Gastroesophageal sphincter (tissue), 4 donors: ENCODE measurements at regions not wholly inside any gene's neighbourhood (a gene's known extent, or its start where the extent isn't known, plus 50 kb on each side); places are given as distances from the start of the nearest gene placed in this dataset.

Experiments used
- ATAC-seq: fragments of 150-250 bp; one replicate; pipeline ENCODE4 v1.9.1; 2016; ENCODE audit warnings: mild to moderate bottlenecking, moderate library complexity
- H3K27ac ChIP-seq, 4 donors: fragments of 200-600 bp; sonication (generic) in 3 of 4; 1 replicate in 3 of 4; 2 replicates in 1 of 4; pipeline ENCODE4 v1.5.1; 2016 to 2019
- H3K27me3 ChIP-seq: fragments of 200-600 bp; sonication (generic); one replicate; pipeline ENCODE4 v1.5.1; 2019
- H3K36me3 ChIP-seq, 2 donors: fragments of 200-600 bp; sonication (generic); one replicate each; pipeline ENCODE4 v1.5.1; 2019; ENCODE audit warnings: control low read depth in 1 of 2
- H3K4me1 ChIP-seq, 3 donors: fragments of 200-600 bp; sonication (generic); 1 replicate in 2 of 3; 2 replicates in 1 of 3; pipeline ENCODE4 v1.5.1; 2016 to 2019; ENCODE audit warnings: control low read depth in 2 of 3
- H3K4me3 ChIP-seq, 2 donors: fragments of 200-600 bp; sonication (generic); one replicate each; pipeline ENCODE4 v1.5.1; 2019; ENCODE audit warnings: mild to moderate bottlenecking in 1 of 2, moderate library complexity in 1 of 2
- H3K9me3 ChIP-seq, 3 donors: fragments of 200-600 bp; sonication (generic); one replicate each; pipeline ENCODE4 v1.5.1; 2017 to 2019; ENCODE audit warnings: control low read depth in 2 of 3
- EP300 ChIP-seq: sonication (generic); formaldehyde crosslinking; IDR thresholded peaks from one replicate; pipeline ENCODE4 v1.6.1; 2017; ENCODE audit warnings: antibody characterized with exemption, mild to moderate bottlenecking
- POLR2A ChIP-seq, 2 donors: fragments of 450-650 bp; IDR thresholded peaks; one replicate each; pipeline ENCODE4 v1.6.1; 2017; ENCODE audit warnings: antibody characterized with exemption in 2 of 2, mild to moderate bottlenecking in 2 of 2, moderate library complexity in 1 of 2
- POLR2AphosphoS5 ChIP-seq: sonication (generic); formaldehyde crosslinking; IDR thresholded peaks from one replicate; pipeline ENCODE4 v1.6.1; 2017; ENCODE audit warnings: antibody characterized with exemption
- WGBS, 2 donors: methylation state at CpG; one replicate each; pipeline ENCODE4 v1.1.5; 2018; ENCODE audit warnings: low coverage in 1 of 2; 5-methylcytosine and 5-hydroxymethylcytosine counted together
- TF ChIP-seq, protein P1 (sequence below), 4 experiments: fragments of 200-600 bp in 2 of 4; fragments of 450-650 bp in 2 of 4; sonication (generic) in 1 of 4; IDR thresholded peaks; one replicate each; pipeline ENCODE4 v1.5.1; 2017 to 2019; ENCODE audit warnings: antibody characterized with exemption in 4 of 4, mild to moderate bottlenecking in 2 of 4, moderate library complexity in 2 of 4

DNA sequence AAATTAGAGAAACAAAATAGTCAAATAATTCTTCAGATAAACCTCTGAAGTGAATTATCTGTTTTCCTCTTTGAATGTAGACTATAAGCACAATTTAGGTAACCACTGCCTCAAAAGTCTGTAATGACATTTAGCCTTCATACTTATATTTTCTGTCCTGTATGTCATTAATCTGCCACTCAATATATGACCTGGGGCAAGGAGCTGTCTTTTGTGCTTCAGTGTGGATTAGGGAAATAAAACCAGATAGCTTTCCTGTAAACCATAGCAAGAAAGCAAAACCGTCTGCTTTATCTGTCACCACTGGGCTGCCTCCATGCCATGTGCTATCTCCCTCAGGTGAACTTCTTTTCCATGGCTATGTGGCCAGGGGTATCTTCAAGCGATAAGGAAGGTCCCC is 606.6 kb upstream of the C9orf72 start:
- Histone ChIP-seq H3K36me3 (no peaks in the 10 kb centered on the region), H3K4me1 (no peaks in the 10 kb centered on the region), H3K27me3 (no peaks in the 10 kb centered on the region), H3K27ac (no peak overlapping the region), H3K4me3 (no peak overlapping the region), H3K9me3 (no peaks in the 10 kb centered on the region)
- no peak for ATAC-seq
- no peak for TF ChIP-seq POLR2A (IDR thresholded peaks at IDR 0.05)
- TF ChIP-seq EP300 = no peak
- TF ChIP-seq, protein P1, sequence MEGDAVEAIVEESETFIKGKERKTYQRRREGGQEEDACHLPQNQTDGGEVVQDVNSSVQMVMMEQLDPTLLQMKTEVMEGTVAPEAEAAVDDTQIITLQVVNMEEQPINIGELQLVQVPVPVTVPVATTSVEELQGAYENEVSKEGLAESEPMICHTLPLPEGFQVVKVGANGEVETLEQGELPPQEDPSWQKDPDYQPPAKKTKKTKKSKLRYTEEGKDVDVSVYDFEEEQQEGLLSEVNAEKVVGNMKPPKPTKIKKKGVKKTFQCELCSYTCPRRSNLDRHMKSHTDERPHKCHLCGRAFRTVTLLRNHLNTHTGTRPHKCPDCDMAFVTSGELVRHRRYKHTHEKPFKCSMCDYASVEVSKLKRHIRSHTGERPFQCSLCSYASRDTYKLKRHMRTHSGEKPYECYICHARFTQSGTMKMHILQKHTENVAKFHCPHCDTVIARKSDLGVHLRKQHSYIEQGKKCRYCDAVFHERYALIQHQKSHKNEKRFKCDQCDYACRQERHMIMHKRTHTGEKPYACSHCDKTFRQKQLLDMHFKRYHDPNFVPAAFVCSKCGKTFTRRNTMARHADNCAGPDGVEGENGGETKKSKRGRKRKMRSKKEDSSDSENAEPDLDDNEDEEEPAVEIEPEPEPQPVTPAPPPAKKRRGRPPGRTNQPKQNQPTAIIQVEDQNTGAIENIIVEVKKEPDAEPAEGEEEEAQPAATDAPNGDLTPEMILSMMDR (IDR thresholded peaks at IDR 0.05) = no peak
- no peak for TF ChIP-seq POLR2AphosphoS5
- 63 to 100% methylated on average over 2 of the region's 2 CpGs for WGBS, 2 donors

DNA sequence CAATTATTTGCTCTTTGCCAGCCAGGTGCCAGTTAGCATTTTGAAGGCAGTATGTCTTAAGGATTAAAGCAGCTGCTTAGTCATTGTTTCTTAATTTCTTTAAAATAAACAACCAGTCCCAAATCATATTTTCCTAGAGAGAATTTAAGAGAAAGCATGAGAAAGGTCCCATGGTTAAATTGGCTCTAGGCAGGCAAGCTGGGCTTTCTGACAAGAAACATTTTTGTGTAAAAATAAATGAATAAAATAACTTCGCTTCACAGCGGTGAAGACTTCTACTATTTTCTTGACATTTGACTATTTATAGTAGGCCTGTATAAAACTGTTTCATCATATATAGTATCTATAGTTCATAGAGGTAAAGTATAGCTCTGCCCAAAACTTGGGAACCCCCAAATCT is 617.7 kb upstream of the C9orf72 start:
- H3K9me3 ChIP-seq = no peaks in the 10 kb centered on the region
- no peak for ATAC-seq
- no peak overlapping the region for H3K27ac ChIP-seq
- WGBS, 2 donors = 19 to 41% methylated on average over 2 of the region's 2 CpGs
- TF ChIP-seq POLR2A (IDR thresholded peaks at IDR 0.05) = no peak
- TF ChIP-seq POLR2AphosphoS5 = no peak
- TF ChIP-seq, protein P1 (IDR thresholded peaks at IDR 0.05) = no peak
- TF ChIP-seq EP300 = no peak
- H3K4me1 ChIP-seq = no peaks in the 10 kb centered on the region
- no peaks in the 10 kb centered on the region for H3K36me3 ChIP-seq
- H3K27me3 ChIP-seq = no peaks in the 10 kb centered on the region
- no peak overlapping the region for H3K4me3 ChIP-seq

DNA sequence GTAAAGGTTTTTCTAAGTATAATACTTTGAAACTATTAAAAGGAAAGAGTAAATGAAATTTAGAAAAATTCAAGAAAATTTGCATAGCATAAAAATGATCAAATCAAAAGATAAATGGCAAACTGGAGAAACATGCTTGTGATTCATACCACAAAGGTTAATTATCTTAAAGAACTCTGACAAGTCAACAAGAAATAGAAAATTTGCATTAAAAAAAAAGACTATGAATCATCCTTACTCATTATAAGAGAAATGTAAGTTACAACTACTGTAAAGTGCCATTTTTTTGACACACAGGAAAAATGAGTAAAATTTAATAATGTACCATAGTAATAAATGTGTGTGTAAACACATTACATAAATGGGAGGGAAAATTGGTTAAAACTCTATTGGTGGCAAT is 624.4 kb upstream of the C9orf72 start:
- H3K27me3 ChIP-seq = no peaks in the 10 kb centered on the region
- ATAC-seq = no peak
- H3K27ac ChIP-seq = no peak overlapping the region
- H3K4me3 ChIP-seq = no peak overlapping the region
- H3K36me3 ChIP-seq = no peaks in the 10 kb centered on the region
- TF ChIP-seq POLR2A (IDR thresholded peaks at IDR 0.05) (no peak), EP300 (no peak), POLR2AphosphoS5 (no peak)
- TF ChIP-seq, protein P1 (IDR thresholded peaks at IDR 0.05) = no peak
- no peaks in the 10 kb centered on the region for H3K4me1 ChIP-seq
- no peaks in the 10 kb centered on the region for H3K9me3 ChIP-seq

DNA sequence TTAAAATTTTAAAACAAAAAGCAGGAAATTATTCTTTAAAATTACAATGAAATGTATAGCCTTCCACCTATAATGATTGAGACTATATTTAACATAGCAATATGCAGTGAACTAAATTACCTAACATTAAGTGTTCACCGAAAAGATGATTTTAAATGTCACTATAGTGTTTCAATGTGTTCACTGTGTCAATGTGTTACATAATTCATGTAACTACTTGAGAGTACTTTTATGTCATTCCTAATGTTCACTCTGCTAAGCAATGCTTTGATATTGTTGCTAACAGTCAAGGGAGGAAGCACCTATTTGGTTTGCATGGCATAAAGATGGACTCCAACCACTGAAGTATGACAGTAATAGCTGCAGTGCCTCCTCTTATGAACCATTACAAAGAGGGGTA is 629.8 kb upstream of the C9orf72 start:
- Histone ChIP-seq H3K9me3 (no peaks in the 10 kb centered on the region), H3K36me3 (no peaks in the 10 kb centered on the region), H3K27me3 (no peaks in the 10 kb centered on the region), H3K4me1 (peaks cover 0 to 20% (median 2%) of the 10 kb centered on the region in 3 donors), H3K4me3 (no peak overlapping the region), H3K27ac (no peak overlapping the region)
- ATAC-seq = no peak
- WGBS, 2 donors = 88 to 100% methylated on average over 1 of the region's 1 CpG
- TF ChIP-seq, protein P1 (IDR thresholded peaks at IDR 0.05) = no peak
- TF ChIP-seq POLR2A (IDR thresholded peaks at IDR 0.05) (no peak), EP300 (no peak)

DNA sequence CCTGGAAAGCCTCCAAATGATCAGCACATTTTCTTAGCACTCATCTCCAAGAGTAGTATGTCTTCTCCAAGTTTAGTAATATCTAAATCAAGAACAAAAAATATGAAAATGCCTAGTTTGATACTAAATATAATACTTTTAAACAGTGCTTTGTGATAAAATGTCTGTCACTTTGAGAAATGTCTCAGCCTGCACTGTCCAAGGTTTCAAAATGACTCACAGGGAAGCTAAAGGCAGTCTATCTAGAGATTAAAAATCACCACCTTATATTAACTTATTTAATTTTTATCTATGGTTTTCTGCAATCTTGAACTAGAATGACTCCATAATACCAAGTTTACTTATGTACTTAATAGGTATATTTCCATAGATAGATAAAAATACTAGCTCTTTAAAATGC is 633.0 kb upstream of the C9orf72 start:
- no peaks in the 10 kb centered on the region for H3K27me3 ChIP-seq
- TF ChIP-seq, protein P1 (IDR thresholded peaks at IDR 0.05) = no peak
- no peak for TF ChIP-seq EP300
- TF ChIP-seq POLR2AphosphoS5 = no peak
- no peak for TF ChIP-seq POLR2A (IDR thresholded peaks at IDR 0.05)
- no peaks in the 10 kb centered on the region for H3K9me3 ChIP-seq
- no peak for ATAC-seq
- peaks cover 0 to 26% (median 2%) of the 10 kb centered on the region in 3 donors for H3K4me1 ChIP-seq
- no peaks in the 10 kb centered on the region for H3K36me3 ChIP-seq
- no peak overlapping the region for H3K4me3 ChIP-seq
- no peak overlapping the region for H3K27ac ChIP-seq
